CD4-positive, alpha-beta T cell (primary cell): ENCODE measurements at regions not wholly inside any gene's neighbourhood (a gene's known extent, or its start where the extent isn't known, plus 50 kb on each side); places are given as distances from the start of the nearest gene placed in this dataset.

Source experiments
- ATAC-seq: fragments of 200-7000 bp; cut with Tn5 transposase; one replicate; pipeline ENCODE4 v1.10.0; 2022; ENCODE audit warnings: mild to moderate bottlenecking; ENCODE audit not compliant: poor library complexity
- CTCF ChIA-PET: fragments of 350-600 bp; sonication (Branson Sonifier 250); formaldehyde crosslinking; loops from one replicate; lab custom pipeline; 2021; ENCODE audit warnings: antibody characterized with exemption, inconsistent platforms; lab: Charles Lee
- POLR2A ChIA-PET: fragments of 350-600 bp; sonication (Branson Sonifier 250); formaldehyde crosslinking; loops from one replicate; lab custom pipeline; 2021; ENCODE audit warnings: antibody characterized with exemption, inconsistent platforms; lab: Charles Lee
- DNase-seq, 14 experiments: peaks; one replicate each; pipeline ENCODE4 v3.0.0-alpha.2; 2013 to 2020; ENCODE audit warnings: mixed read lengths in 2 of 14
- H3K27ac ChIP-seq, 2 donors: one replicate each; pipeline versions ENCODE4 v1.5.1 to v1.7.0; 2013; ENCODE audit warnings: low read length in 2 of 2, low read depth in 1 of 2, mild to moderate bottlenecking in 1 of 2
- H3K27me3 ChIP-seq, 2 experiments: 1 replicate in 1 of 2; 2 replicates in 1 of 2; pipeline versions ENCODE4 v1.6.1 to v1.7.0; 2013; ENCODE audit warnings: low read length in 2 of 2, control low read depth in 1 of 2, mild to moderate bottlenecking in 1 of 2, moderate library complexity in 1 of 2; ENCODE audit not compliant: insufficient read depth in 2 of 2, control insufficient read depth in 1 of 2
- H3K36me3 ChIP-seq: one replicate; pipeline ENCODE4 v1.6.1; 2013; ENCODE audit warnings: low read length, control low read depth; ENCODE audit not compliant: insufficient read depth
- H3K4me1 ChIP-seq: one replicate; pipeline ENCODE4 v1.6.1; 2013; ENCODE audit warnings: low read length, control low read depth; ENCODE audit not compliant: insufficient read depth
- H3K4me3 ChIP-seq: one replicate; pipeline ENCODE4 v1.5.1; 2013; ENCODE audit warnings: mild to moderate bottlenecking, low read length, moderate library complexity
- H3K9me3 ChIP-seq, 2 experiments: 1 replicate in 1 of 2; 2 replicates in 1 of 2; pipeline versions ENCODE4 v1.6.1 to v1.7.0; 2013; ENCODE audit warnings: low read length in 2 of 2, mild to moderate bottlenecking in 2 of 2, control low read depth in 1 of 2, moderate library complexity in 1 of 2; ENCODE audit not compliant: control insufficient read depth in 1 of 2, insufficient read depth in 1 of 2
- H3K27ac Mint-ChIP-seq: one replicate; pipeline ENCODE4 v1.8.0; 2020; ENCODE audit warnings: mixed read lengths
- H3K27me3 Mint-ChIP-seq: one replicate; pipeline ENCODE4 v1.8.0; 2021; ENCODE audit warnings: mixed read lengths
- H3K36me3 Mint-ChIP-seq: one replicate; pipeline ENCODE4 v1.8.0; 2021; ENCODE audit warnings: low read depth, mixed read lengths
- H3K4me1 Mint-ChIP-seq: one replicate; pipeline ENCODE4 v1.8.0; 2021; ENCODE audit warnings: low read depth, mixed read lengths
- H3K4me3 Mint-ChIP-seq: one replicate; pipeline ENCODE4 v1.8.0; 2020; ENCODE audit warnings: mild to moderate bottlenecking, mixed read lengths
- H3K9me3 Mint-ChIP-seq: one replicate; pipeline ENCODE4 v1.8.0; 2020; ENCODE audit warnings: mixed read lengths
- intact Hi-C, 2 experiments: fragments of 100-400 bp; cut with DNase I in 1 of 2; cut with micrococcal nuclease in 1 of 2; formaldehyde crosslinking; loops; one replicate each; pipeline versions ENCODE4 v1.15.1 to v1.9.0; 2023 to 2025; cut with DNase I, micrococcal nuclease
- TF ChIP-seq, protein P1 (sequence below): fragments of 200-600 bp; IDR thresholded peaks from one replicate; pipeline ENCODE4 v1.8.0; 2022; ENCODE audit warnings: antibody characterized with exemption, mild to moderate bottlenecking

DNA sequence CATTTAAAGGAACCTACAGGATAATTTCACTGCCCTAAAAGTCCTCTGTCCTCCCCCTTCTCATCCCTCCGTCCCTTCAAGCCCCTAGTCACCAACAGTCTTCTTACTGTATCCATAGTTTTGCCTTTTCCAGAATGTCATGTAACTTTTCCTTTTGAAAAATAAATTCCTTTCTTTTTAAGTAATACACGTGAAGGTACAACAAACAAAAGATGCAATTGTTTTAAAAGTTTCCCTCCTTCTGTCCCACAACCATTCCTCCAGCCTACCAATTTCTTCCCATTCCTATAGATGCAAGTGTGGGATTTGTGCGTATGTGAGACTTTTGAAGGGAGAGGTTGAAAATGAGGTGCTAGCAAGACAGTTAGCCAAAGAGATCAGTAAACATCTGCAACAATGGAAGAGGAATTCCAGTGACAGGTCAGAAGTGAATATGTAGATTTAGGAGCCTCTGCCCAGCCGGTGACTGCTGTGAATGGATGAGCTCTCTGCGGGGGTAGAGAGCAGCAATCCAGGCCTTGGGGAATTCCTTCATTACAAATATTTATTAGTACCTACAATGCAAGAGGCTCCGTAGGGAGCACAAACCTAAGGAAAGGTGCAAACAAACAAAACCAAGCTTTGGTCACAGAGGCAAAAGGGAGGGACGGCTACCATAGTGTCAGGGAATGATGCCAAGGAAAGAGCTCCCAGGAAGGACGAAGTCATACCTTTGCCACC, 243.6 kb downstream of the SKIDA1 start:
- Mint-ChIP-seq H3K27me3 (peaks cover 17% of the 10 kb centered on the region), H3K27ac (no peak overlapping the region), H3K9me3 (no peaks in the 10 kb centered on the region), H3K4me1 (no peaks in the 10 kb centered on the region), H3K36me3 (no peaks in the 10 kb centered on the region), H3K4me3 (no peak overlapping the region)
- no peak overlapping the region for H3K27ac ChIP-seq
- no peaks in the 10 kb centered on the region for H3K36me3 ChIP-seq
- intact Hi-C loops = loop anchor here in 1 of 2 experiments (5.0 kb wide), 1 partner anchor 670 kb away; no protein-coding TSS in a partner anchor
- H3K27me3 ChIP-seq = no peaks in the 10 kb centered on the region
- TF ChIP-seq, protein P1, sequence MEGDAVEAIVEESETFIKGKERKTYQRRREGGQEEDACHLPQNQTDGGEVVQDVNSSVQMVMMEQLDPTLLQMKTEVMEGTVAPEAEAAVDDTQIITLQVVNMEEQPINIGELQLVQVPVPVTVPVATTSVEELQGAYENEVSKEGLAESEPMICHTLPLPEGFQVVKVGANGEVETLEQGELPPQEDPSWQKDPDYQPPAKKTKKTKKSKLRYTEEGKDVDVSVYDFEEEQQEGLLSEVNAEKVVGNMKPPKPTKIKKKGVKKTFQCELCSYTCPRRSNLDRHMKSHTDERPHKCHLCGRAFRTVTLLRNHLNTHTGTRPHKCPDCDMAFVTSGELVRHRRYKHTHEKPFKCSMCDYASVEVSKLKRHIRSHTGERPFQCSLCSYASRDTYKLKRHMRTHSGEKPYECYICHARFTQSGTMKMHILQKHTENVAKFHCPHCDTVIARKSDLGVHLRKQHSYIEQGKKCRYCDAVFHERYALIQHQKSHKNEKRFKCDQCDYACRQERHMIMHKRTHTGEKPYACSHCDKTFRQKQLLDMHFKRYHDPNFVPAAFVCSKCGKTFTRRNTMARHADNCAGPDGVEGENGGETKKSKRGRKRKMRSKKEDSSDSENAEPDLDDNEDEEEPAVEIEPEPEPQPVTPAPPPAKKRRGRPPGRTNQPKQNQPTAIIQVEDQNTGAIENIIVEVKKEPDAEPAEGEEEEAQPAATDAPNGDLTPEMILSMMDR = no peak
- CTCF ChIA-PET = no interaction called here
- H3K9me3 ChIP-seq = no peaks in the 10 kb centered on the region
- no peaks in the 10 kb centered on the region for H3K4me1 ChIP-seq
- no peak for ATAC-seq
- H3K4me3 ChIP-seq = no peak overlapping the region
- POLR2A ChIA-PET = no interaction called here
- DNase-seq = no peak

DNA sequence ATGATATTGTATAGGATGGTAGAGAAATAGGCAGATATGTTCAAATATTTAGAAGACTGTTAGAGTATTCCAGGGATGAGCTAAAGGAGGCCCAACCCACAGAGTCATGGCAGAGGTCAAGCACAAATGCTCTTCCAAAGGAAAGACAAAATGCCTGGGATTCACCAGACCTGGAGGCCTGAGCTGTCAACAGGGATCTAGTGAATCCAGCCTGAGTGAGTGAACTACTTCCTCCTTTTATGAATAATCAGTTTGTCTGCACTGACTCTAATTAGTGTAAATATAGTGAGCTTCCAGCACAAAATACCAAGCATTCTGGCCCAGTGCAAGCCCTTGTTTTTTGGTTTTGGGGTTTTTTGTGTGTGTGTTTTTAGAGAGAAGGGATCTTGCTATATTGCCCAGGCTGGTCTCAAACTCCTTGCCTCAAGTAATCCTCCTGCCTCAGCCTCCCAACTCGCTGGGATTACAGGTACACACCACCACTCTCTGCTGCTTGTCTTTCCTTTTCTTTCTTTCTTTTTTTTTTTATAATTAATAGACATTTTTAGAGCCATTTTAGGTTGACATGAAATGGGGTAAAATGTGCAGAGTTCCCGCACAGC, 244.4 kb downstream of the SKIDA1 start:
- no peak for DNase-seq
- Histone ChIP-seq H3K4me3 (no peak overlapping the region), H3K9me3 (no peaks in the 10 kb centered on the region), H3K27ac (no peak overlapping the region), H3K4me1 (no peaks in the 10 kb centered on the region), H3K27me3 (no peaks in the 10 kb centered on the region), H3K36me3 (no peaks in the 10 kb centered on the region)
- TF ChIP-seq, protein P1 = no peak
- ChIA-PET CTCF (no interaction called here), POLR2A (interaction anchor here (0.6 kb wide), 1 partner anchor 311 kb away, joined by 4 read pairs; no protein-coding TSS in a partner anchor)
- H3K27ac Mint-ChIP-seq = no peak overlapping the region
- no peaks in the 10 kb centered on the region for H3K4me1 Mint-ChIP-seq
- no peaks in the 10 kb centered on the region for H3K36me3 Mint-ChIP-seq
- H3K4me3 Mint-ChIP-seq = no peak overlapping the region
- no peaks in the 10 kb centered on the region for H3K9me3 Mint-ChIP-seq
- no peak for ATAC-seq
- peaks cover 17% of the 10 kb centered on the region for H3K27me3 Mint-ChIP-seq
- intact Hi-C loops = loop anchor here in 1 of 2 experiments (5.0 kb wide), 1 partner anchor 671 kb away; no protein-coding TSS in a partner anchor

DNA sequence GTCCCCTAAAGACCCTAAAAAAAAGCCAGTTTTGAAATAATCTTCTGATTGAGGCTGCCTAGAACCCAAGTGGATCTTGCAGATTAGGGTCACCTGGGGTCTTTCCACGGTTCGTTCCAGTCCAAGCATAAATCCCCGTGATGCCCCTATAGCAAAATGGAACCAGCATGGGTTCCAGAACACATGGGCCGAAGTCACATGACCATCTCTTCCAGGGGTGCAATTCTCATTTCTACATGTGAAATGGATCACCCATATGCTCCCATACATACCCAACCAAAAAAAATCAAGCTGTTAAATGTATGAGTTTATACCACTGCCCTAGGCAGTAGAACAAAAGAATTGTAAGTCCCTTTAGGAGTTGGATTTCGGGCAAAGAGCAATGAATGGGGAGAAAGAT, 245.4 kb downstream of the SKIDA1 start:
- Histone ChIP-seq H3K9me3 (no peaks in the 10 kb centered on the region), H3K27ac (no peak overlapping the region), H3K27me3 (no peaks in the 10 kb centered on the region), H3K4me3 (no peak overlapping the region), H3K4me1 (no peaks in the 10 kb centered on the region), H3K36me3 (no peaks in the 10 kb centered on the region)
- no peaks in the 10 kb centered on the region for H3K4me1 Mint-ChIP-seq
- H3K9me3 Mint-ChIP-seq = no peaks in the 10 kb centered on the region
- TF ChIP-seq, protein P1 = no peak
- ChIA-PET POLR2A (no interaction called here), CTCF (no interaction called here)
- H3K27ac Mint-ChIP-seq = no peak overlapping the region
- ATAC-seq = no peak
- DNase-seq = no peak
- H3K4me3 Mint-ChIP-seq = no peak overlapping the region
- no peaks in the 10 kb centered on the region for H3K36me3 Mint-ChIP-seq
- H3K27me3 Mint-ChIP-seq = peaks cover 17% of the 10 kb centered on the region
- intact Hi-C loops = loop anchor here in 1 of 2 experiments (5.0 kb wide), 1 partner anchor 672 kb away; no protein-coding TSS in a partner anchor
